ENCODE measurements at regions not wholly inside any gene's neighbourhood (a gene's known extent, or its start where the extent isn't known, plus 50 kb on each side); places are given as distances from the start of the nearest gene placed in this dataset.

DNA sequence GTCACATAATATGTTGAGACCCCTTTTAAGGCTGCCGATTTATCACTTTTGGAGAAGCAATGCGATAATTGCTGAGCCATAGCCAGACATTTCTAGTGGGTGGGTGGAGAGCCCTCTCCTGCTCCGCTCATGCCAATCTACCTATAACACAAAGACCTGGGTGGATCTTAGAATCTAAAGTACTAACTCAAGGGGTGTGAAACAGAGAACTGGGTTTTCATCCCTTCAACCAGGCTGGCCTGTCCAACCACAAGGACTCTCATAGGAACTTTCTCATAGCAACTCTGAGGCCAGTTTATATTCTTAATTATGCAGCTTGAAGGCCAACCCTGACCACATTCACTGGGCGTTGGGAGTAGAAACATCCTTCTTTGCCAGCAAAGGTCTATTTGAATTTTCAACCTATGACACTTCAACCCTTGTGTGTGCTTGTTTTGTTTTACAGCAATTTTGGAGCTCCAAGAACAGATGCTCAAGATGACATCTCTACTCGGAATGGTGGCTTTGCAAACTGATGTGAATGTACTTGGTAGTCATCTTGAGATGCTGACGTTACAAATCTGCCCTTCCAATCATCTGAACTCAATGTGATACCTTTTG lies 1198.2 kb upstream of the AUTS2 start:
- TF ChIP-seq, protein P1, sequence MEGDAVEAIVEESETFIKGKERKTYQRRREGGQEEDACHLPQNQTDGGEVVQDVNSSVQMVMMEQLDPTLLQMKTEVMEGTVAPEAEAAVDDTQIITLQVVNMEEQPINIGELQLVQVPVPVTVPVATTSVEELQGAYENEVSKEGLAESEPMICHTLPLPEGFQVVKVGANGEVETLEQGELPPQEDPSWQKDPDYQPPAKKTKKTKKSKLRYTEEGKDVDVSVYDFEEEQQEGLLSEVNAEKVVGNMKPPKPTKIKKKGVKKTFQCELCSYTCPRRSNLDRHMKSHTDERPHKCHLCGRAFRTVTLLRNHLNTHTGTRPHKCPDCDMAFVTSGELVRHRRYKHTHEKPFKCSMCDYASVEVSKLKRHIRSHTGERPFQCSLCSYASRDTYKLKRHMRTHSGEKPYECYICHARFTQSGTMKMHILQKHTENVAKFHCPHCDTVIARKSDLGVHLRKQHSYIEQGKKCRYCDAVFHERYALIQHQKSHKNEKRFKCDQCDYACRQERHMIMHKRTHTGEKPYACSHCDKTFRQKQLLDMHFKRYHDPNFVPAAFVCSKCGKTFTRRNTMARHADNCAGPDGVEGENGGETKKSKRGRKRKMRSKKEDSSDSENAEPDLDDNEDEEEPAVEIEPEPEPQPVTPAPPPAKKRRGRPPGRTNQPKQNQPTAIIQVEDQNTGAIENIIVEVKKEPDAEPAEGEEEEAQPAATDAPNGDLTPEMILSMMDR (IDR thresholded peaks at IDR 0.05), result no peak
- TF ChIP-seq POLR2AphosphoS5 (IDR thresholded peaks at IDR 0.05) (no peak), EP300 (IDR thresholded peaks at IDR 0.05) (no peak), POLR2A (IDR thresholded peaks at IDR 0.05) (no peak)
